GM21390 (cell line): ENCODE measurements at regions not wholly inside any gene's neighbourhood (a gene's known extent, or its start where the extent isn't known, plus 50 kb on each side); places are given as distances from the start of the nearest gene placed in this dataset.
"Not testable (repeated sequence)": the region's sequence is repeated elsewhere in the genome, so short reads cannot be mapped to it uniquely, and the experiment has no call there.

ENCODE experiments used
- ATAC-seq: cut with Tn5 transposase; IDR thresholded peaks from one replicate; pipeline ENCODE4 v1.9.1; 2021; ENCODE audit not compliant: unreplicated experiment

GRCh38 chr13:24563087-24563486 is 50.5 kb upstream of the PARP4 start:
- ATAC-seq: no peak

GRCh38 chr13:24563971-24564370 is 51.4 kb upstream of the PARP4 start:
- not testable (repeated sequence) for ATAC-seq

GRCh38 chr13:24564881-24565280 is 52.3 kb upstream of the PARP4 start:
- peak; percentile 51 for ATAC-seq

- ATAC-seq: not testable (repeated sequence)
Observed at GRCh38 chr13:24567593-24567992, 55.0 kb upstream of the PARP4 start.

GRCh38 chr13:24574847-24575246 is 62.3 kb upstream of the PARP4 start:
- ATAC-seq: no peak

- not testable (repeated sequence) for ATAC-seq
Observed at GRCh38 chr13:24580315-24580714, 67.7 kb upstream of the PARP4 start.

- ATAC-seq: not testable (repeated sequence)
Observed at GRCh38 chr13:24581578-24581977, 69.0 kb upstream of the PARP4 start.

- ATAC-seq: not testable (repeated sequence)
Observed at GRCh38 chr13:24591697-24592096, 79.1 kb upstream of the PARP4 start.

GRCh38 chr13:24597906-24598670 is 82.1 kb upstream of the ATP12A start:
- ATAC-seq: not testable (repeated sequence)

- ATAC-seq: not testable (repeated sequence)
Observed at GRCh38 chr13:24599019-24599791, 81.0 kb upstream of the ATP12A start.

- no peak for ATAC-seq
Observed at GRCh38 chr13:24605923-24606372, 74.3 kb upstream of the ATP12A start.

- no peak for ATAC-seq
Observed at GRCh38 chr13:24606486-24607170, 73.6 kb upstream of the ATP12A start.

GRCh38 chr13:24610956-24611355 is 69.3 kb upstream of the ATP12A start:
- ATAC-seq: no peak

- ATAC-seq: no peak
Observed at GRCh38 chr13:24612726-24613125, 67.5 kb upstream of the ATP12A start.

- ATAC-seq: no peak
Observed at GRCh38 chr13:24613128-24613527, 67.1 kb upstream of the ATP12A start.

- no peak for ATAC-seq
Observed at GRCh38 chr13:24613755-24614154, 66.5 kb upstream of the ATP12A start.

GRCh38 chr13:24614306-24615080 is 65.7 kb upstream of the ATP12A start:
- ATAC-seq: no peak

GRCh38 chr13:24615114-24615513 is 65.1 kb upstream of the ATP12A start:
- no peak for ATAC-seq

- ATAC-seq: no peak
Observed at GRCh38 chr13:24615911-24616472, 64.2 kb upstream of the ATP12A start.

- no peak for ATAC-seq
Observed at GRCh38 chr13:24616514-24616913, 63.7 kb upstream of the ATP12A start.
